Lower leg skin (tissue), 4 donors: ENCODE measurements at regions not wholly inside any gene's neighbourhood (a gene's known extent, or its start where the extent isn't known, plus 50 kb on each side); places are given as distances from the start of the nearest gene placed in this dataset.

ENCODE experiments used
- DNase-seq, 2 donors: peaks; one replicate each; pipeline ENCODE4 v3.0.0-alpha.2; 2019; ENCODE audit warnings: low spot score in 2 of 2
- H3K4me3 ChIP-seq: fragments of 200-600 bp; sonication (generic); 2 replicates; pipeline ENCODE4 v1.5.1; 2017; ENCODE audit warnings: mild to moderate bottlenecking, low read depth; ENCODE audit not compliant: poor library complexity, severe bottlenecking
- CTCF ChIP-seq, 3 donors: fragments of 450-650 bp; IDR thresholded peaks; one replicate each; pipeline ENCODE4 v1.5.1; 2016; ENCODE audit warnings: antibody characterized with exemption in 3 of 3, mild to moderate bottlenecking in 3 of 3, moderate library complexity in 2 of 3
- POLR2A ChIP-seq, 2 donors: fragments of 450-650 bp; IDR thresholded peaks; one replicate each; pipeline ENCODE4 v1.6.1; 2016 to 2017; ENCODE audit warnings: antibody characterized with exemption in 2 of 2, mild to moderate bottlenecking in 1 of 2, moderate library complexity in 1 of 2
- WGBS, 2 donors: methylation state at CpG; one replicate each; pipeline ENCODE4 v1.1.5; 2018; 5-methylcytosine and 5-hydroxymethylcytosine counted together
- intact Hi-C: fragments of 100-400 bp; cut with DNase I; formaldehyde crosslinking; loops from one replicate; pipeline ENCODE4 v1.15.0; 2023; ENCODE audit warnings: low total_unique reads

DNA sequence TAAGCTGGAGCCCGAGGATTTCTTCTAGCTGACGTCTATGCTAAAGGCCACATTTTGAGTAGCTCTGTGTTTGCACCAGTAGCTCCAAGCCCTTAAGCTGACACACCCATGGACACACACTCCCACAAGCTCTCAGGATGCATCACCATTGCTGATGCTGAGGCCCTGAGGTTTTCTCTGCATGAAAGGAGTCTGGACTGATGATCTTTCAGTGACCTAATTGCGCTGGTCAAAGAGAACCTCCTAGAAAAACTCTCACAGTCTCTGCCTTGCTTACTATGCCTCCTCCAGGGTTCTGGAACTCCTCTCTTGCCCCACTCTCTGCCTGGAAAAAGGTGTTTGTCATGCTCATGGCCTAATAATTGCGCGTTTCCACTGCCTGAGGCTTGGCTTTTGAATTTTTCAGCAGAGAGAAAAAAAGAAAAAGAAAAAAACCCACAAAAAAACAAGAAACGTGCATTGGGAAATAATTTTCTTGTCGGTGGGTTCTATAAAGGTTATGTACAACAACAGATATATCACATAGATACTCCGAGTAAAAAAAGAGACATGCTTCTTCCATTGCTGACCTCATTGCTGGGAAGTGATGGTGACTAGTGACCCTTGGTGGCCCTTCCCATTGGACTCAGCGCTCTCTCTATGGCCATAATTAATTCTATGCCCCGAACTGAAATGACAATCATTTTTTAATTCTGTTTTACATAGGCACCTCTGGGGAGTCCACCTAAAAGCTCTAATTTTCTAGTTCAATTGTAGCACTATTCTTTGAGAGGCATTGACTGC, 297.0 kb downstream of the TDRD15 start:
- no peak overlapping the region for H3K4me3 ChIP-seq
- TF ChIP-seq CTCF (IDR thresholded peaks at IDR 0.05), result no peak
- TF ChIP-seq POLR2A (IDR thresholded peaks at IDR 0.05), result no peak
- intact Hi-C loops, result no loop called here
- no peak for DNase-seq
- 90 to 94% methylated on average over 10 of the region's 10 CpGs for WGBS, 2 donors

- no peak overlapping the region for H3K4me3 ChIP-seq
- TF ChIP-seq CTCF (IDR thresholded peaks at IDR 0.05), result no peak
- no peak for TF ChIP-seq POLR2A (IDR thresholded peaks at IDR 0.05)
- DNase-seq, result no peak
- 56 to 65% methylated on average over 2 of the region's 2 CpGs for WGBS, 2 donors
- intact Hi-C loops, result no loop called here
These were observed 298.3 kb downstream of the TDRD15 start for GRCh38 chr2:21422050-21422449.

DNA sequence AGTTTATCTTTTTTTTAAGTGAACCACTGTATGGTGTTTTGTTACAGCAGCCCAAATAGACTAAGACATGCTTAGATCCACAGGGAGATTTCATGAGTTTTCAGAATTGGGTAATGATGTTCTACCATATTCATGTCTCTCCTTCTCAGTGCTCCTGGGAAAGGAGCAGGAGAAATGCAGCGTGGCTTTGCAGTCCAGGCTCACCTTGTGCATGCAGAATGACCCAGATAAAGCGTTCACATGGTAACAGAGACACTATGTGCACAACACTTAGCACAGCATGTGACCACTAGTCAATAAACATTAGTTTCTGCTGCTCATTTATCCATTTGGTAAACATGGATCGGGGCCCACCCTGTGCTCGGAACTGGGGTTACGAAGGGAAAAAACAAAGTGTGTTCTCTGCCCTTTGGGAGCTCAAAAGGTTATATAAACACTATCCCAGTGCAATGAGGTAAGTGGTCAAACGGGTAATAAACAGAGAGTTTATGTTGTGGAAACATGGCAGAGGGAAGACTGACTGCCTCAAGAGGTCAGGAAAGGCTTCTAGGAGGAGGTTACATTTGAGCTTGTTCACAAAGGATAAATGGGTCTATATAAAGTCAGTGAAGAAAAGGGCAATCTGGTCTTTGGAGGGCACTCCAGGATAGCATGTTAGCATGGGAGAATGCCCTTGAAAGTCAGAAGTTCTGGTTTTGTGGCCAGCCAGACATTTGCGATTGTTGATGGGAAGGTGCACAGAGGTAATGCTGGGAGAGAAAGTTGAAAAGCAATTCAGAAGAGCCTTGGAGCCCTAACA, 299.2 kb downstream of the TDRD15 start:
- no peak for TF ChIP-seq CTCF (IDR thresholded peaks at IDR 0.05)
- no peak for TF ChIP-seq POLR2A (IDR thresholded peaks at IDR 0.05)
- intact Hi-C loops, result no loop called here
- 88 to 89% methylated on average over 7 of the region's 7 CpGs for WGBS, 2 donors
- DNase-seq, result no peak
- H3K4me3 ChIP-seq, result no peak overlapping the region

DNA sequence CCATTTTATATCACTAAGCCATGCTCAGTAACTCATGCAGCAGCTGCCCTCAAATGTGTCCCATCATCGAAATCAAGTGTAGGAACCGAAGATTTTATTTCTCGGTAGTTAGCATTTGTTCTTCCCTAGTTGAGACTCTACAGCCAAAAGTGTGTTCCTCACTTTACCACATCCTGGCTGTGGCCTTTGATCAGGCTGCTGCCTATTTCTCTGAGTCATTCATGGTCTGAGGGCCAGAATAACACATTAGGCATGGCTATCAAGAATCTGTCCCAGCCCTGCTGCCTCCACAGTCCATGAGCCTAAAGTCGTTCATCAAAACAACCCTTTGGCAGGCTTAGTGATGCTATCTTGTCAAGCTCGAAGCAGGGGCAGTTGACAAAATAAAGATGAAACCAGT, 300.1 kb downstream of the TDRD15 start:
- TF ChIP-seq CTCF (IDR thresholded peaks at IDR 0.05), result no peak
- TF ChIP-seq POLR2A (IDR thresholded peaks at IDR 0.05), result no peak
- no peak overlapping the region for H3K4me3 ChIP-seq
- intact Hi-C loops, result no loop called here
- 77 to 79% methylated on average over 5 of the region's 5 CpGs for WGBS, 2 donors
- no peak for DNase-seq

DNA sequence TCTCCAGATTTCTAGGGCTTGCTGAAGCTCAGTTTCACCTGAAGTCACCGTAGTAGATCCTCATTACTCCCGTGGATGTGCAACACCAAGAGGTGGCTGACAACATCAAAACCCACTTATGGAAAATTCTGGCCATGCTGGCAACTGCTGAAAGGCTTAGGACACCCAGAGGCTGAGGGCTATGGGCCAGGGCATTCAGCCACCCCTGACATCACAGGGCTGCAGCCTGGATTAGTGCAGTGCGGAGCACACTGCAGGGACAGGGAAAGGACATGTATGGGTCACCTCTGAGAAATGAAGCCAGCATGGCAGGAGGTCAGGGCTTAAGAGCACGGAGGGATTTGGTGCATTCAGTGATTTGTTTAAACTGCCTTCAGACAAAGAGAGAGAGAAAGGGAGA, 300.6 kb downstream of the TDRD15 start:
- no peak for TF ChIP-seq CTCF (IDR thresholded peaks at IDR 0.05)
- DNase-seq, result no peak
- no peak overlapping the region for H3K4me3 ChIP-seq
- WGBS, 2 donors, result 82 to 86% methylated on average over 4 of the region's 4 CpGs
- intact Hi-C loops, result no loop called here
